Ovary (tissue), 7 donors: ENCODE measurements at regions not wholly inside any gene's neighbourhood (a gene's known extent, or its start where the extent isn't known, plus 50 kb on each side); places are given as distances from the start of the nearest gene placed in this dataset.

ENCODE experiments used
- DNase-seq, 5 donors: peaks; one replicate each; pipeline ENCODE4 v3.0.0-alpha.2; 2019 to 2020
- H3K27ac ChIP-seq, 2 donors: fragments of 200-600 bp; one replicate each; pipeline versions ENCODE4 v1.5.1 to v1.8.0; 2019 to 2022
- H3K27me3 ChIP-seq: fragments of 200-600 bp; one replicate; pipeline ENCODE4 v1.8.0; 2022
- H3K36me3 ChIP-seq: fragments of 200-600 bp; sonication (generic); one replicate; pipeline ENCODE4 v1.5.1; 2019
- H3K4me1 ChIP-seq: one replicate; pipeline ENCODE4 v1.8.1; 2013; ENCODE audit warnings: mild to moderate bottlenecking, moderate library complexity; ENCODE audit not compliant: insufficient read depth
- H3K4me3 ChIP-seq: fragments of 200-600 bp; sonication (generic); one replicate; pipeline ENCODE4 v1.5.1; 2017
- H3K9me3 ChIP-seq, 2 donors: fragments of 200-600 bp in 1 of 2; sonication (generic) in 1 of 2; one replicate each; pipeline versions ENCODE4 v1.5.1 to v1.8.1; 2013 to 2019; ENCODE audit warnings: mild to moderate bottlenecking in 1 of 2, moderate library complexity in 1 of 2
- CTCF ChIP-seq, 3 donors: fragments of 450-650 bp in 2 of 3; fragments of 200-600 bp in 1 of 3; IDR thresholded peaks; one replicate each; pipeline versions ENCODE4 v1.5.1 to v1.8.0; 2016 to 2022; ENCODE audit warnings: antibody characterized with exemption in 3 of 3, mild to moderate bottlenecking in 1 of 3
- EP300 ChIP-seq: sonication (generic); formaldehyde crosslinking; IDR thresholded peaks from one replicate; pipeline ENCODE4 v1.6.1; 2017; ENCODE audit warnings: antibody characterized with exemption
- POLR2A ChIP-seq: fragments of 450-650 bp; IDR thresholded peaks from one replicate; pipeline ENCODE4 v1.6.1; 2017; ENCODE audit warnings: antibody characterized with exemption, mild to moderate bottlenecking, moderate library complexity
- WGBS, 3 donors: extraction: QIAGEN DNeasy Blood & Tissue Kit in 1 of 3; methylation state at CpG; one replicate each; pipeline versions ENCODE4 v1.1.5 to v1.1.7; 2013 to 2017; 5-methylcytosine and 5-hydroxymethylcytosine counted together
- intact Hi-C, 4 donors: fragments of 100-400 bp; cut with DNase I; formaldehyde crosslinking; loops; one replicate each; pipeline versions ENCODE4 v1.11.0 to v1.15.1; 2022 to 2023
- donor health status: DM: no; HTN: no; CAD: no; lungs with moderate emphysema.
- donor health status: DM: no; HTN: no; CAD: no.
- donor health status: Bipolar disorder and iron deficiency.
- donor health status: DM: no; HTN: no; CAD: no.
- donor health status: DM: yes; HTN: yes; CAD: no.

- WGBS, 3 donors: 53 to 68% (median 68%) methylated on average over 1 of the region's 1 CpG
- DNase-seq: no peak
- no peak overlapping the region for H3K4me3 ChIP-seq
- H3K27me3 ChIP-seq: no peaks in the 10 kb centered on the region
- no peaks in the 10 kb centered on the region for H3K4me1 ChIP-seq
- intact Hi-C loops: loop anchor here in 2 of 4 donors (10.0 kb wide), 2 partner anchors 328 to 338 kb away; no protein-coding TSS in a partner anchor
- H3K36me3 ChIP-seq: no peaks in the 10 kb centered on the region
- no peak overlapping the region for H3K27ac ChIP-seq
- TF ChIP-seq CTCF (IDR thresholded peaks at IDR 0.05): no peak
- no peak for TF ChIP-seq POLR2A
- no peak for TF ChIP-seq EP300
- no peaks in the 10 kb centered on the region for H3K9me3 ChIP-seq
These were observed 60.5 kb upstream of the POMGNT2 start for GRCh38 chr3:43166406-43166805.

GRCh38 chr3:43165786-43166185, 59.9 kb upstream of the POMGNT2 start:
- intact Hi-C loops: loop anchor here in 2 of 4 donors (10.0 kb wide), 2 partner anchors 329 to 339 kb away; no protein-coding TSS in a partner anchor
- 91 to 95% (median 92%) methylated on average over 3 of the region's 3 CpGs for WGBS, 3 donors

GRCh38 chr3:43163895-43164493, 58.1 kb upstream of the POMGNT2 start:
- no peak overlapping the region for H3K27ac ChIP-seq
- H3K27me3 ChIP-seq: no peaks in the 10 kb centered on the region
- DNase-seq: no peak
- H3K4me1 ChIP-seq: no peaks in the 10 kb centered on the region
- H3K4me3 ChIP-seq: no peak overlapping the region
- no peaks in the 10 kb centered on the region for H3K36me3 ChIP-seq
- intact Hi-C loops: loop anchor here in 2 of 4 donors (10.0 kb wide), 2 partner anchors 331 to 341 kb away; no protein-coding TSS in a partner anchor
- TF ChIP-seq CTCF (IDR thresholded peaks at IDR 0.05): no peak
- no peak for TF ChIP-seq POLR2A
- no peak for TF ChIP-seq EP300
- H3K9me3 ChIP-seq: no peaks in the 10 kb centered on the region
- 72 to 79% (median 78%) methylated on average over 8 to 9 of the region's 9 CpGs for WGBS, 3 donors

More at GRCh38 chr3:43165786-43166185, 59.9 kb upstream of the POMGNT2 start:
- TF ChIP-seq POLR2A (no peak), EP300 (no peak), CTCF (IDR thresholded peaks at IDR 0.05) (no peak)
- no peaks in the 10 kb centered on the region for H3K27me3 ChIP-seq
- H3K36me3 ChIP-seq: no peaks in the 10 kb centered on the region
- H3K27ac ChIP-seq: no peak overlapping the region
- H3K9me3 ChIP-seq: no peaks in the 10 kb centered on the region
- no peak overlapping the region for H3K4me3 ChIP-seq
- DNase-seq: no peak
- no peaks in the 10 kb centered on the region for H3K4me1 ChIP-seq

- no peaks in the 10 kb centered on the region for H3K36me3 ChIP-seq
- intact Hi-C loops: loop anchor here in 2 of 4 donors (10.0 kb wide), 2 partner anchors 332 to 342 kb away; no protein-coding TSS in a partner anchor
- H3K4me3 ChIP-seq: no peak overlapping the region
- no peak for DNase-seq
- H3K4me1 ChIP-seq: no peaks in the 10 kb centered on the region
- no peaks in the 10 kb centered on the region for H3K27me3 ChIP-seq
- no peak overlapping the region for H3K27ac ChIP-seq
- 50 to 52% (median 52%) methylated on average over 13 of the region's 13 CpGs for WGBS, 3 donors
- no peaks in the 10 kb centered on the region for H3K9me3 ChIP-seq
- TF ChIP-seq POLR2A (no peak), CTCF (IDR thresholded peaks at IDR 0.05) (no peak), EP300 (no peak)
These were observed 56.6 kb upstream of the POMGNT2 start for GRCh38 chr3:43162230-43163084.
